PC-3 (cell line): ENCODE measurements at regions not wholly inside any gene's neighbourhood (a gene's known extent, or its start where the extent isn't known, plus 50 kb on each side); places are given as distances from the start of the nearest gene placed in this dataset.
A peak's percentile ranks its signal among the peaks of the same experiment; 100 is the strongest.

Experiments
- ATAC-seq: fragments of 200-7000 bp; cut with Tn5 transposase; 2 replicates; pipeline ENCODE4 v1.9.1; 2020; ENCODE audit warnings: mild to moderate bottlenecking, moderate library complexity
- BruUV-seq: library from RNA; stranded (reverse); fragments of 400-500 nt; replicated peaks from 2 replicates; lab custom pipeline; 2021; lab: Mats Ljungman, UMichigan
- CTCF ChIA-PET: fragments of 300-600 bp; sonication (Branson Sonifier 250); formaldehyde crosslinking; loops from one replicate; lab custom pipeline; 2022; ENCODE audit warnings: antibody characterized with exemption; lab: Charles Lee
- POLR2A ChIA-PET: fragments of 300-600 bp; sonication (Branson Sonifier 250); formaldehyde crosslinking; loops from one replicate; lab custom pipeline; 2022; ENCODE audit warnings: antibody characterized with exemption; ENCODE audit not compliant: unreplicated experiment; lab: Charles Lee
- DNase-seq: peaks from one replicate; pipeline ENCODE4 v3.0.0-alpha.2; 2015
- H2AFZ ChIP-seq: fragments of 300-600 bp; sonication (generic); 2 replicates; pipeline ENCODE4 v1.6.0; 2016; ENCODE audit warnings: antibody characterized with exemption, low read length
- H3F3A ChIP-seq: fragments of 300-600 bp; sonication (generic); one replicate; pipeline ENCODE4 v1.6.0; 2017; ENCODE audit warnings: antibody characterized with exemption, low read length, control low read depth, mild to moderate bottlenecking; ENCODE audit not compliant: unreplicated experiment
- H3K27ac ChIP-seq: fragments of 300-600 bp; sonication (generic); 2 replicates; pipeline ENCODE4 v1.5.1; 2016; ENCODE audit warnings: mild to moderate bottlenecking, low read length
- H3K27me3 ChIP-seq: fragments of 300-600 bp; sonication (generic); 2 replicates; pipeline ENCODE4 v1.6.1; 2016; ENCODE audit warnings: low read length, mixed read lengths
- H3K36me3 ChIP-seq: fragments of 300-600 bp; sonication (generic); 2 replicates; pipeline ENCODE4 v1.6.1; 2016; ENCODE audit warnings: low read depth, mixed run types, low read length, mixed read lengths
- H3K4me1 ChIP-seq: fragments of 300-600 bp; sonication (generic); 2 replicates; pipeline ENCODE4 v1.5.1; 2016; ENCODE audit warnings: low read length; ENCODE audit not compliant: insufficient read depth
- H3K4me2 ChIP-seq: fragments of 300-600 bp; sonication (generic); 2 replicates; pipeline ENCODE4 v1.6.0; 2016; ENCODE audit warnings: low read length
- H3K4me3 ChIP-seq: fragments of 300-600 bp; sonication (generic); 2 replicates; pipeline ENCODE4 v1.5.1; 2016; ENCODE audit warnings: mild to moderate bottlenecking, low read length, mixed read lengths
- H3K79me2 ChIP-seq: fragments of 300-600 bp; sonication (generic); 2 replicates; pipeline ENCODE4 v1.6.1; 2017; ENCODE audit warnings: low read length, mixed read lengths
- H3K9ac ChIP-seq: fragments of 300-600 bp; sonication (generic); 2 replicates; pipeline ENCODE4 v1.6.0; 2016; ENCODE audit warnings: mild to moderate bottlenecking, low read length
- H3K9me2 ChIP-seq: fragments of 300-600 bp; sonication (generic); replicated peaks from 2 replicates; pipeline ENCODE4 v1.6.1; 2016; ENCODE audit warnings: mixed run types, low read length, mixed read lengths
- H3K9me3 ChIP-seq: fragments of 300-600 bp; sonication (generic); 2 replicates; pipeline ENCODE4 v1.6.1; 2016; ENCODE audit warnings: low read length, mixed read lengths
- H4K20me1 ChIP-seq: fragments of 300-600 bp; sonication (generic); 2 replicates; pipeline ENCODE4 v1.6.1; 2016; ENCODE audit warnings: low read length, mixed read lengths
- CTCF ChIP-seq: fragments of 300-600 bp; sonication (generic); conservative IDR thresholded peaks from 2 replicates; pipeline ENCODE4 v1.5.1; 2017; ENCODE audit warnings: antibody characterized with exemption, low read depth, mild to moderate bottlenecking, low read length
- EZH2 ChIP-seq: fragments of 300-600 bp; sonication (generic); IDR thresholded peaks from one replicate; pipeline ENCODE4 v1.6.1; 2017; ENCODE audit warnings: antibody characterized with exemption, mild to moderate bottlenecking, low read length; ENCODE audit not compliant: unreplicated experiment
- EZH2phosphoT487 ChIP-seq: fragments of 300-600 bp; sonication (generic); IDR thresholded peaks from 2 replicates; pipeline ENCODE4 v1.6.1; 2018; ENCODE audit warnings: mild to moderate bottlenecking, antibody characterized with exemption, low read length, borderline replicate concordance
- intact Hi-C: fragments of 100-400 bp; cut with micrococcal nuclease; formaldehyde crosslinking; loops from 2 replicates; pipeline ENCODE4 v1.9.0; 2023

GRCh38 chr15:69976366-69976994 lies 121.2 kb downstream of the TLE3 start:
- peak; percentile 69 for DNase-seq
- CTCF ChIA-PET = no interaction called here
- Histone ChIP-seq H3K4me1 (peaks cover 9% of the 10 kb centered on the region; the same call in 1 of the 2 replicates), H3K4me2 (no peak overlapping the region), H3K9me2 (no peaks in the 10 kb centered on the region), H3K36me3 (no peaks in the 10 kb centered on the region), H2AFZ (no peak overlapping the region), H3K79me2 (no peaks in the 10 kb centered on the region), H3F3A (no peaks in the 10 kb centered on the region), H3K9me3 (no peaks in the 10 kb centered on the region), H3K27me3 (no peaks in the 10 kb centered on the region), H3K4me3 (no peak overlapping the region), H3K27ac (no peak overlapping the region), H3K9ac (no peak overlapping the region), H4K20me1 (no peaks in the 10 kb centered on the region)
- POLR2A ChIA-PET = no interaction called here
- ATAC-seq = no peak
- no TSS peak for BruUV-seq
- TF ChIP-seq CTCF = no peak
- intact Hi-C loops = no loop called here

GRCh38 chr15:69978603-69979002 lies 119.1 kb downstream of the TLE3 start:
- ChIA-PET CTCF (no interaction called here), POLR2A (no interaction called here)
- Histone ChIP-seq H3K9me2 (no peaks in the 10 kb centered on the region), H3F3A (no peaks in the 10 kb centered on the region), H3K9me3 (no peaks in the 10 kb centered on the region), H3K36me3 (no peaks in the 10 kb centered on the region), H3K27ac (no peak overlapping the region), H3K79me2 (no peaks in the 10 kb centered on the region), H3K9ac (no peak overlapping the region), H3K4me1 (peaks cover 13% of the 10 kb centered on the region; the same call in 1 of the 2 replicates), H4K20me1 (no peaks in the 10 kb centered on the region), H3K4me2 (no peak overlapping the region), H3K27me3 (peaks cover 4% of the 10 kb centered on the region; the same call in 1 of the 2 replicates), H3K4me3 (no peak overlapping the region), H2AFZ (no peak overlapping the region)
- TF ChIP-seq EZH2 = no peak
- no peak for TF ChIP-seq EZH2phosphoT487
- TF ChIP-seq CTCF = no peak
- no peak for ATAC-seq
- intact Hi-C loops = no loop called here
- no TSS peak for BruUV-seq
- DNase-seq = no peak

GRCh38 chr15:69979262-69979661 lies 118.5 kb downstream of the TLE3 start:
- BruUV-seq = no TSS peak
- CTCF ChIA-PET = no interaction called here
- Histone ChIP-seq H3K4me1 (peaks cover 19% of the 10 kb centered on the region; the same call in 1 of the 2 replicates), H3K9me3 (no peaks in the 10 kb centered on the region), H3K4me2 (no peak overlapping the region), H3K36me3 (no peaks in the 10 kb centered on the region), H2AFZ (no peak overlapping the region), H3K9me2 (no peaks in the 10 kb centered on the region), H3K27me3 (peaks cover 4% of the 10 kb centered on the region; the same call in 1 of the 2 replicates), H3K4me3 (no peak overlapping the region), H3F3A (no peaks in the 10 kb centered on the region), H4K20me1 (no peaks in the 10 kb centered on the region), H3K27ac (no peak overlapping the region), H3K9ac (no peak overlapping the region), H3K79me2 (no peaks in the 10 kb centered on the region)
- TF ChIP-seq EZH2phosphoT487 (no peak), EZH2 (no peak), CTCF (no peak)
- intact Hi-C loops = no loop called here
- peak; percentile 31; the same call in 1 of the 2 replicates for ATAC-seq
- POLR2A ChIA-PET = no interaction called here
- peak; percentile 59 for DNase-seq
